Mucosa of descending colon (tissue), 3 donors: ENCODE measurements at regions not wholly inside any gene's neighbourhood (a gene's known extent, or its start where the extent isn't known, plus 50 kb on each side); places are given as distances from the start of the nearest gene placed in this dataset.
A peak's percentile ranks its signal among the peaks of the same experiment; 100 is the strongest.
"Not testable (repeated sequence)": the region's sequence is repeated elsewhere in the genome, so short reads cannot be mapped to it uniquely, and the experiment has no call there.

Experiments used
- ATAC-seq: fragments of 200-7000 bp; cut with Tn5 transposase; one replicate; pipeline ENCODE4 v1.9.1; 2020; ENCODE audit warnings: mild to moderate bottlenecking, moderate library complexity
- DNase-seq, 3 donors: peaks; one replicate each; pipeline ENCODE4 v3.0.0-alpha.2; 2020
- H3K36me3 ChIP-seq: fragments of 200-600 bp; one replicate; pipeline ENCODE4 v1.8.0; 2021; ENCODE audit warnings: low read depth, mild to moderate bottlenecking
- H3K4me1 ChIP-seq: fragments of 200-600 bp; one replicate; pipeline ENCODE4 v1.8.0; 2021; ENCODE audit warnings: low read depth, mild to moderate bottlenecking
- H3K4me3 ChIP-seq: fragments of 200-600 bp; one replicate; pipeline ENCODE4 v1.8.0; 2021; ENCODE audit warnings: mild to moderate bottlenecking
- H3K9me3 ChIP-seq: fragments of 200-600 bp; one replicate; pipeline ENCODE4 v1.8.0; 2021; ENCODE audit warnings: mild to moderate bottlenecking
- intact Hi-C, 2 donors: fragments of 100-400 bp; cut with DNase I in 1 of 2; cut with micrococcal nuclease in 1 of 2; formaldehyde crosslinking; loops; one replicate each; pipeline versions ENCODE4 v1.11.0 to v1.11.1; 2022; cut with DNase I, micrococcal nuclease
- TF ChIP-seq, protein P1 (sequence below): fragments of 200-600 bp; IDR thresholded peaks from one replicate; pipeline ENCODE4 v1.8.0; 2022; ENCODE audit warnings: antibody characterized with exemption, mild to moderate bottlenecking
- donor health status: DM: no; HTN: no; CAD: no; lungs with moderate emphysema.
- donor health status: DM: no; HTN: no; CAD: no.
- donor health status: DM: no; HTN: yes; CAD: no.

DNA sequence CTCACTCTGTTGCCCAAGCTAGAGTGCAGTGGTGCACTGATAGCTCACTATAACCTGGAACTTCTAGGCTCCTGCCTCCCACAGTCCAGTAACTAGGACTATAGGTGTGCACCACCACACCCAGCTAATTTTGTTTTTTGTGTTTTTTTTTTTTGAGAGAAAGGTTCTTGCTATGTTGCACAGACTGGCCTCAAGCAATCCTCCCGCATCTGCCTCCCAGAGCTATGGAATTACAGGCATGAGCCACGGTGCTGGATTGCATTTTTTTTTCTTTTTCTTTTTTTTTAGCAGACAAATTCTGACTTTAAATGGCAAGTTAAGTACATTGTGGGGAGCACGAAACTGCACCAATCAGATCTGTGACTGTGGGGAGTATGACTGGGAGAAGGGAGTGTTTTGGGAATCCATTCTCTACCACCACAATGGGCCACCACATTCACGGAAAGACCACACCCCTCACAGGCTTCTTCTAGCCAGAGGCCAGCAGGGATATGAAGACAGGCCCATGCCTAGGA, 58.1 kb upstream of the MSMB start:
- H3K9me3 ChIP-seq: no peaks in the 10 kb centered on the region
- intact Hi-C loops: loop anchor here in 1 of 2 donors (10.0 kb wide), 1 partner anchor 181 kb away; the partner anchor contains the start of gene ANTXRL
- ATAC-seq: no peak
- TF ChIP-seq, protein P1, sequence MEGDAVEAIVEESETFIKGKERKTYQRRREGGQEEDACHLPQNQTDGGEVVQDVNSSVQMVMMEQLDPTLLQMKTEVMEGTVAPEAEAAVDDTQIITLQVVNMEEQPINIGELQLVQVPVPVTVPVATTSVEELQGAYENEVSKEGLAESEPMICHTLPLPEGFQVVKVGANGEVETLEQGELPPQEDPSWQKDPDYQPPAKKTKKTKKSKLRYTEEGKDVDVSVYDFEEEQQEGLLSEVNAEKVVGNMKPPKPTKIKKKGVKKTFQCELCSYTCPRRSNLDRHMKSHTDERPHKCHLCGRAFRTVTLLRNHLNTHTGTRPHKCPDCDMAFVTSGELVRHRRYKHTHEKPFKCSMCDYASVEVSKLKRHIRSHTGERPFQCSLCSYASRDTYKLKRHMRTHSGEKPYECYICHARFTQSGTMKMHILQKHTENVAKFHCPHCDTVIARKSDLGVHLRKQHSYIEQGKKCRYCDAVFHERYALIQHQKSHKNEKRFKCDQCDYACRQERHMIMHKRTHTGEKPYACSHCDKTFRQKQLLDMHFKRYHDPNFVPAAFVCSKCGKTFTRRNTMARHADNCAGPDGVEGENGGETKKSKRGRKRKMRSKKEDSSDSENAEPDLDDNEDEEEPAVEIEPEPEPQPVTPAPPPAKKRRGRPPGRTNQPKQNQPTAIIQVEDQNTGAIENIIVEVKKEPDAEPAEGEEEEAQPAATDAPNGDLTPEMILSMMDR: no peak
- no peak for DNase-seq
- H3K36me3 ChIP-seq: no peaks in the 10 kb centered on the region
- no peak overlapping the region for H3K4me3 ChIP-seq
- H3K4me1 ChIP-seq: peaks cover 9% of the 10 kb centered on the region

- not testable (repeated sequence) for H3K36me3 ChIP-seq, H3K4me1 ChIP-seq, H3K9me3 ChIP-seq, ATAC-seq, H3K4me3 ChIP-seq, DNase-seq
- intact Hi-C loops: loop anchor here in 1 of 2 donors (10.0 kb wide), 1 partner anchor 179 kb away; the partner anchor contains the start of gene ANTXRL
These were observed 59.3 kb upstream of the MSMB start for GRCh38 chr10:46105416-46105815.

GRCh38 chr10:46105856-46106409, 59.9 kb upstream of the MSMB start:
- not testable (repeated sequence) for H3K9me3 ChIP-seq, H3K36me3 ChIP-seq, H3K4me1 ChIP-seq, DNase-seq, H3K4me3 ChIP-seq
- intact Hi-C loops: loop anchor here in 1 of 2 donors (10.0 kb wide), 1 partner anchor 179 kb away; the partner anchor contains the start of gene ANTXRL
- peak; percentile 44 for ATAC-seq

GRCh38 chr10:46106410-46107255, 60.6 kb upstream of the MSMB start:
- H3K4me3 ChIP-seq: no peak overlapping the region
- H3K4me1 ChIP-seq: peaks cover 9% of the 10 kb centered on the region
- DNase-seq (peak; percentile 67 to 83 (median 67)), ATAC-seq (peak; percentile 98)
- TF ChIP-seq, protein P1: no peak
- intact Hi-C loops: loop anchor here in 1 of 2 donors (10.0 kb wide), 1 partner anchor 178 kb away; the partner anchor contains the start of gene ANTXRL
- H3K9me3 ChIP-seq: no peaks in the 10 kb centered on the region
- no peaks in the 10 kb centered on the region for H3K36me3 ChIP-seq

- not testable (repeated sequence) for H3K9me3 ChIP-seq, H3K4me3 ChIP-seq, H3K4me1 ChIP-seq, ATAC-seq, DNase-seq, H3K36me3 ChIP-seq
- intact Hi-C loops: loop anchor here in 1 of 2 donors (10.0 kb wide), 1 partner anchor 177 kb away; the partner anchor contains the start of gene ANTXRL
These were observed 62.1 kb upstream of the MSMB start for GRCh38 chr10:46108158-46108499.

- H3K9me3 ChIP-seq, H3K4me3 ChIP-seq, H3K36me3 ChIP-seq, H3K4me1 ChIP-seq, intact Hi-C loops, ATAC-seq, DNase-seq: not testable (repeated sequence)
These were observed 108.2 kb upstream of the MSMB start for GRCh38 chr10:46154271-46154670.

DNA sequence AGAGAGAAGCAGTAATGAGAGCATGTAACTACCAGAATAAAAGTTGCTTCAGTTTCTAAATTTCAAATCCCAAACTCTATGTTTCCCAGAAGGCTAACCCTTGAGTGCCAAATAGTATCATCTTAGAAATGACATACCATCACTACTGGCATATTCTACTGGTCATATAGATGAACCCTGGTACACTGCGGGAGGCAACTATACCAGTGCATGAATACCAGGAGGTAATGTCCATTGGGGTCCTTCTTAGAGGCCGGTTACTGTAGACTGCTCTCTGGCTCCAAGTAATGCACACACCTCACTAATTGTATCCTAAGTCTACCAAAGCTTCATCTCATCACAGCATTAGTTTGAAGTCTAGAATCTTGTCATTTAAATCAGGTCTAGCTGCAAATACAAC, 108.6 kb upstream of the MSMB start:
- H3K4me1 ChIP-seq, intact Hi-C loops, ATAC-seq, H3K36me3 ChIP-seq, DNase-seq, H3K9me3 ChIP-seq, H3K4me3 ChIP-seq: not testable (repeated sequence)

GRCh38 chr10:46156866-46157265, 110.8 kb upstream of the MSMB start:
- H3K9me3 ChIP-seq, DNase-seq, H3K4me1 ChIP-seq, ATAC-seq, intact Hi-C loops, H3K4me3 ChIP-seq, H3K36me3 ChIP-seq: not testable (repeated sequence)
